SK-N-SH (cell line): ENCODE measurements at regions not wholly inside any gene's neighbourhood (a gene's known extent, or its start where the extent isn't known, plus 50 kb on each side); places are given as distances from the start of the nearest gene placed in this dataset.

Experiments
- EP300 ChIP-seq, 2 experiments: IDR thresholded peaks; 2 replicates each; pipeline versions ENCODE4 v1.4.0 to v1.6.1; 2012; ENCODE audit warnings: borderline replicate concordance in 1 of 2, low read depth in 1 of 2, low read length in 1 of 2
- EZH2phosphoT487 ChIP-seq: fragments of 200-600 bp; sonication (generic); IDR thresholded peaks from 2 replicates; pipeline ENCODE4 v1.6.1; 2017; ENCODE audit warnings: low read depth, mixed run types, mild to moderate bottlenecking, antibody characterized with exemption, moderate library complexity, borderline replicate concordance
- FOXM1 ChIP-seq: IDR thresholded peaks from 2 replicates; pipeline ENCODE4 v1.4.0; 2012; ENCODE audit warnings: low read depth, mild to moderate bottlenecking
- GABPA ChIP-seq: IDR thresholded peaks from 2 replicates; pipeline ENCODE4 v1.4.0; 2012; ENCODE audit warnings: low read depth, mild to moderate bottlenecking
- MXI1 ChIP-seq: IDR thresholded peaks from 2 replicates; pipeline ENCODE4 v1.6.1; 2012; ENCODE audit warnings: mild to moderate bottlenecking, low read depth, low read length, improper control_type of control experiment
- NFIC ChIP-seq: IDR thresholded peaks from 2 replicates; pipeline ENCODE4 v1.4.0; 2012; ENCODE audit warnings: borderline replicate concordance
- POLR2AphosphoS5 ChIP-seq: IDR thresholded peaks from 2 replicates; pipeline ENCODE4 v1.6.1; 2012; ENCODE audit warnings: low read depth, low read length
- SIN3A ChIP-seq: IDR thresholded peaks from 2 replicates; pipeline ENCODE4 v1.6.1; 2012; ENCODE audit warnings: low read depth, mild to moderate bottlenecking, low read length, moderate library complexity, borderline replicate concordance
- YY1 ChIP-seq: IDR thresholded peaks from 2 replicates; pipeline ENCODE4 v1.4.0; 2012; ENCODE audit warnings: low read depth, mild to moderate bottlenecking
- TF ChIP-seq, protein P1 (sequence below): IDR thresholded peaks from 2 replicates; pipeline ENCODE4 v1.6.1; 2012; ENCODE audit warnings: mild to moderate bottlenecking, low read depth, low read length, moderate library complexity
- TF ChIP-seq, protein P2 (sequence below): IDR thresholded peaks from 2 replicates; pipeline ENCODE4 v1.4.0; 2012; ENCODE audit warnings: low read depth
- TF ChIP-seq, protein P3 (sequence below): fragments of 200-600 bp; sonication (generic); IDR thresholded peaks from 2 replicates; pipeline ENCODE4 v1.6.1; 2017; ENCODE audit warnings: antibody characterized with exemption, mild to moderate bottlenecking, moderate library complexity
- TF ChIP-seq, protein P4 (sequence below): fragments of 150-350 bp; IDR thresholded peaks from 2 replicates; pipeline ENCODE4 v1.6.1; 2016; ENCODE audit warnings: mild to moderate bottlenecking, low read depth, low read length

DNA sequence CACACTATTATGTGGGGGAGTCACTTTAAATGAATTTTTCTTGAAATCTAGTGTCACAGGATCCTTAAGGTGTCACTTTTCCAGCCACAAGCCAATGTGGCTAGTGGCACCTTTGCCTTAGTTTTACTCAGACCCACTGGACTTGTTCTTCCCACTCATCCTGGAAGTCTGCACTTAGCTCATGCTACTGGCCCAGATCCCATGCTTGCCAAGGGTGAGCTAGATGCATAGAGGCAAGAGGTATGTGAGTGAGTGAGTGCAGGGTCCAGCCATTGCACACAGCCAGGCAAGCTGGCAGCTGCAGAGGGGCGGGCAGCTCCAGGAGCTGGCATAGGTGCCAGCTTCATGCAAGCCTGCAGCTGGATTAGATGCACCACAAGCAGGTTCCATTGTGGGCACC is 81.0 kb downstream of the CGGBP1 start:
- TF ChIP-seq, protein P1, sequence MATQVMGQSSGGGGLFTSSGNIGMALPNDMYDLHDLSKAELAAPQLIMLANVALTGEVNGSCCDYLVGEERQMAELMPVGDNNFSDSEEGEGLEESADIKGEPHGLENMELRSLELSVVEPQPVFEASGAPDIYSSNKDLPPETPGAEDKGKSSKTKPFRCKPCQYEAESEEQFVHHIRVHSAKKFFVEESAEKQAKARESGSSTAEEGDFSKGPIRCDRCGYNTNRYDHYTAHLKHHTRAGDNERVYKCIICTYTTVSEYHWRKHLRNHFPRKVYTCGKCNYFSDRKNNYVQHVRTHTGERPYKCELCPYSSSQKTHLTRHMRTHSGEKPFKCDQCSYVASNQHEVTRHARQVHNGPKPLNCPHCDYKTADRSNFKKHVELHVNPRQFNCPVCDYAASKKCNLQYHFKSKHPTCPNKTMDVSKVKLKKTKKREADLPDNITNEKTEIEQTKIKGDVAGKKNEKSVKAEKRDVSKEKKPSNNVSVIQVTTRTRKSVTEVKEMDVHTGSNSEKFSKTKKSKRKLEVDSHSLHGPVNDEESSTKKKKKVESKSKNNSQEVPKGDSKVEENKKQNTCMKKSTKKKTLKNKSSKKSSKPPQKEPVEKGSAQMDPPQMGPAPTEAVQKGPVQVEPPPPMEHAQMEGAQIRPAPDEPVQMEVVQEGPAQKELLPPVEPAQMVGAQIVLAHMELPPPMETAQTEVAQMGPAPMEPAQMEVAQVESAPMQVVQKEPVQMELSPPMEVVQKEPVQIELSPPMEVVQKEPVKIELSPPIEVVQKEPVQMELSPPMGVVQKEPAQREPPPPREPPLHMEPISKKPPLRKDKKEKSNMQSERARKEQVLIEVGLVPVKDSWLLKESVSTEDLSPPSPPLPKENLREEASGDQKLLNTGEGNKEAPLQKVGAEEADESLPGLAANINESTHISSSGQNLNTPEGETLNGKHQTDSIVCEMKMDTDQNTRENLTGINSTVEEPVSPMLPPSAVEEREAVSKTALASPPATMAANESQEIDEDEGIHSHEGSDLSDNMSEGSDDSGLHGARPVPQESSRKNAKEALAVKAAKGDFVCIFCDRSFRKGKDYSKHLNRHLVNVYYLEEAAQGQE: no peak
- TF ChIP-seq, protein P2, sequence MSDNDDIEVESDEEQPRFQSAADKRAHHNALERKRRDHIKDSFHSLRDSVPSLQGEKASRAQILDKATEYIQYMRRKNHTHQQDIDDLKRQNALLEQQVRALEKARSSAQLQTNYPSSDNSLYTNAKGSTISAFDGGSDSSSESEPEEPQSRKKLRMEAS: no peak
- TF ChIP-seq, protein P3, sequence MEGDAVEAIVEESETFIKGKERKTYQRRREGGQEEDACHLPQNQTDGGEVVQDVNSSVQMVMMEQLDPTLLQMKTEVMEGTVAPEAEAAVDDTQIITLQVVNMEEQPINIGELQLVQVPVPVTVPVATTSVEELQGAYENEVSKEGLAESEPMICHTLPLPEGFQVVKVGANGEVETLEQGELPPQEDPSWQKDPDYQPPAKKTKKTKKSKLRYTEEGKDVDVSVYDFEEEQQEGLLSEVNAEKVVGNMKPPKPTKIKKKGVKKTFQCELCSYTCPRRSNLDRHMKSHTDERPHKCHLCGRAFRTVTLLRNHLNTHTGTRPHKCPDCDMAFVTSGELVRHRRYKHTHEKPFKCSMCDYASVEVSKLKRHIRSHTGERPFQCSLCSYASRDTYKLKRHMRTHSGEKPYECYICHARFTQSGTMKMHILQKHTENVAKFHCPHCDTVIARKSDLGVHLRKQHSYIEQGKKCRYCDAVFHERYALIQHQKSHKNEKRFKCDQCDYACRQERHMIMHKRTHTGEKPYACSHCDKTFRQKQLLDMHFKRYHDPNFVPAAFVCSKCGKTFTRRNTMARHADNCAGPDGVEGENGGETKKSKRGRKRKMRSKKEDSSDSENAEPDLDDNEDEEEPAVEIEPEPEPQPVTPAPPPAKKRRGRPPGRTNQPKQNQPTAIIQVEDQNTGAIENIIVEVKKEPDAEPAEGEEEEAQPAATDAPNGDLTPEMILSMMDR: no peak
- TF ChIP-seq SIN3A: no peak
- no peak for TF ChIP-seq EP300 (IDR thresholded peaks at IDR 0.05; ENCODE audit: borderline replicate concordance in 1 of 2, low read depth in 1 of 2, low read length in 1 of 2)
- TF ChIP-seq YY1: no peak
- no peak for TF ChIP-seq EZH2phosphoT487
- no peak for TF ChIP-seq NFIC
- TF ChIP-seq GABPA: no peak
- no peak for TF ChIP-seq MXI1
- no peak for TF ChIP-seq FOXM1
- TF ChIP-seq, protein P4, sequence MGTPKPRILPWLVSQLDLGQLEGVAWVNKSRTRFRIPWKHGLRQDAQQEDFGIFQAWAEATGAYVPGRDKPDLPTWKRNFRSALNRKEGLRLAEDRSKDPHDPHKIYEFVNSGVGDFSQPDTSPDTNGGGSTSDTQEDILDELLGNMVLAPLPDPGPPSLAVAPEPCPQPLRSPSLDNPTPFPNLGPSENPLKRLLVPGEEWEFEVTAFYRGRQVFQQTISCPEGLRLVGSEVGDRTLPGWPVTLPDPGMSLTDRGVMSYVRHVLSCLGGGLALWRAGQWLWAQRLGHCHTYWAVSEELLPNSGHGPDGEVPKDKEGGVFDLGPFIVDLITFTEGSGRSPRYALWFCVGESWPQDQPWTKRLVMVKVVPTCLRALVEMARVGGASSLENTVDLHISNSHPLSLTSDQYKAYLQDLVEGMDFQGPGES: no peak
- no peak for TF ChIP-seq POLR2AphosphoS5
